Kidney (tissue), 13 donors: ENCODE measurements at regions not wholly inside any gene's neighbourhood (a gene's known extent, or its start where the extent isn't known, plus 50 kb on each side); places are given as distances from the start of the nearest gene placed in this dataset.
A peak's percentile ranks its signal among the peaks of the same experiment; 100 is the strongest.

Experiments used
- DNase-seq, 5 donors: peaks; one replicate each; pipeline ENCODE4 v3.0.0-alpha.2; 2013 to 2020
- FAIRE-seq: peaks from 2 replicates; lab custom pipeline; 2012; peaks lifted over from hg19 to GRCh38; lab: Jason Lieb, UNC
- H3K27ac ChIP-seq, 2 donors: one replicate each; pipeline ENCODE4 v1.7.0; 2013; ENCODE audit warnings: low read depth in 2 of 2, low read length in 2 of 2, inconsistent platforms in 1 of 2
- H3K27me3 ChIP-seq: one replicate; pipeline ENCODE4 v1.7.1; 2013; ENCODE audit warnings: low read length, inconsistent platforms; ENCODE audit not compliant: control insufficient read depth, insufficient read depth
- H3K36me3 ChIP-seq, 3 donors: one replicate each; pipeline versions ENCODE4 v1.7.0 to v1.7.1; 2013; ENCODE audit warnings: low read length in 3 of 3, control low read depth in 1 of 3, inconsistent platforms in 1 of 3; ENCODE audit not compliant: insufficient read depth in 3 of 3, control insufficient read depth in 2 of 3
- H3K4me1 ChIP-seq, 3 donors: one replicate each; pipeline versions ENCODE4 v1.7.0 to v1.7.1; 2013; ENCODE audit warnings: low read length in 3 of 3, inconsistent platforms in 1 of 3, low read depth in 1 of 3; ENCODE audit not compliant: control insufficient read depth in 2 of 3, insufficient read depth in 2 of 3
- H3K4me3 ChIP-seq, 3 donors: one replicate each; pipeline versions ENCODE4 v1.7.0 to v1.8.1; 2013; ENCODE audit warnings: low read length in 3 of 3, control low read depth in 1 of 3, inconsistent platforms in 1 of 3
- H3K9ac ChIP-seq, 3 donors: one replicate each; pipeline versions ENCODE4 v1.7.0 to v1.7.1; 2013; ENCODE audit warnings: low read length in 3 of 3, control low read depth in 1 of 3, inconsistent platforms in 1 of 3
- H3K9me3 ChIP-seq, 3 donors: one replicate each; pipeline versions ENCODE4 v1.7.0 to v1.7.1; 2013; ENCODE audit warnings: low read length in 3 of 3, control low read depth in 1 of 3, inconsistent platforms in 1 of 3; ENCODE audit not compliant: control insufficient read depth in 2 of 3, insufficient read depth in 1 of 3
- CTCF ChIP-seq: IDR thresholded peaks from 3 replicates; pipeline ENCODE4 v1.5.1; 2012; ENCODE audit warnings: mild to moderate bottlenecking, moderate library complexity, borderline replicate concordance; ENCODE audit not compliant: insufficient read depth; ENCODE audit errors: extremely low read depth
- intact Hi-C: fragments of 100-400 bp; cut with DNase I; formaldehyde crosslinking; loops from one replicate; pipeline ENCODE4 v1.11.1; 2022
- donor health status: control.
- donor health status: control.
- donor health status: control.
- donor health status: control.
- donor health status: control.
- donor health status: DM: yes; HTN: yes; CAD: no.
- donor health status: Normal renal cell carcinoma (clear cell type).

- Histone ChIP-seq H3K9me3 (no peaks in the 10 kb centered on the region), H3K27ac (no peak overlapping the region), H3K4me3 (no peak overlapping the region), H3K36me3 (no peaks in the 10 kb centered on the region), H3K4me1 (peaks cover 0 to 8% (median 0%) of the 10 kb centered on the region in 3 donors), H3K27me3 (no peaks in the 10 kb centered on the region), H3K9ac (no peak overlapping the region)
- no peak for DNase-seq
- intact Hi-C loops, result no loop called here
- FAIRE-seq, result no peak
- no peak for TF ChIP-seq CTCF
These were observed 318.5 kb upstream of the TCF4 start for GRCh38 chr18:55906536-55906935.

- DNase-seq, result no peak
- H3K9me3 ChIP-seq, result no peaks in the 10 kb centered on the region
- TF ChIP-seq CTCF, result no peak
- no peak overlapping the region for H3K27ac ChIP-seq
- intact Hi-C loops, result no loop called here
- no peaks in the 10 kb centered on the region for H3K36me3 ChIP-seq
- no peaks in the 10 kb centered on the region for H3K27me3 ChIP-seq
- no peak overlapping the region for H3K9ac ChIP-seq
- no peak overlapping the region for H3K4me3 ChIP-seq
- no peak for FAIRE-seq
- peaks cover 0 to 8% (median 0%) of the 10 kb centered on the region in 3 donors for H3K4me1 ChIP-seq
These were observed 315.9 kb upstream of the TCF4 start for GRCh38 chr18:55903911-55904310.

- Histone ChIP-seq H3K27me3 (no peaks in the 10 kb centered on the region), H3K36me3 (no peaks in the 10 kb centered on the region), H3K9ac (no peak overlapping the region), H3K27ac (no peak overlapping the region), H3K9me3 (no peaks in the 10 kb centered on the region), H3K4me1 (no peaks in the 10 kb centered on the region), H3K4me3 (no peak overlapping the region)
- TF ChIP-seq CTCF, result no peak
- intact Hi-C loops, result no loop called here
- DNase-seq, result peak in 1 of 5 donors; percentile 15
- no peak for FAIRE-seq
These were observed 312.4 kb upstream of the TCF4 start for GRCh38 chr18:55900380-55900779.

GRCh38 chr18:55897091-55897689, 309.2 kb upstream of the TCF4 start:
- Histone ChIP-seq H3K27ac (no peak overlapping the region), H3K36me3 (no peaks in the 10 kb centered on the region), H3K4me3 (no peak overlapping the region), H3K9ac (no peak overlapping the region), H3K9me3 (no peaks in the 10 kb centered on the region), H3K4me1 (no peaks in the 10 kb centered on the region), H3K27me3 (no peaks in the 10 kb centered on the region)
- FAIRE-seq (no peak), DNase-seq (peak in 2 of 5 donors; percentile 56 to 70)
- TF ChIP-seq CTCF, result no peak
- intact Hi-C loops, result no loop called here
